Urinary bladder (tissue), 3 donors: ENCODE measurements at regions not wholly inside any gene's neighbourhood (a gene's known extent, or its start where the extent isn't known, plus 50 kb on each side); places are given as distances from the start of the nearest gene placed in this dataset.

ENCODE experiments used
- DNase-seq: peaks from one replicate; pipeline ENCODE4 v3.0.0-alpha.2; 2015; ENCODE audit errors: extremely low spot score
- H3K27ac ChIP-seq: one replicate; pipeline ENCODE4 v1.5.1; 2013; ENCODE audit warnings: low read depth, mild to moderate bottlenecking, moderate library complexity
- H3K36me3 ChIP-seq: one replicate; pipeline ENCODE4 v1.6.1; 2013; ENCODE audit warnings: mild to moderate bottlenecking, moderate library complexity; ENCODE audit not compliant: insufficient read depth
- H3K4me1 ChIP-seq: one replicate; pipeline ENCODE4 v1.6.1; 2013; ENCODE audit warnings: mild to moderate bottlenecking, moderate library complexity; ENCODE audit not compliant: insufficient read depth
- H3K4me3 ChIP-seq: one replicate; pipeline ENCODE4 v1.5.1; 2013; ENCODE audit warnings: low read depth, low read length
- WGBS: extraction: QIAGEN DNeasy Blood & Tissue Kit; methylation state at CpG from one replicate; pipeline ENCODE4 v1.1.7; 2013; 5-methylcytosine and 5-hydroxymethylcytosine counted together
- donor health status: healthy with polysubstance abuse.
- donor health status: healthy.

GRCh38 chr10:2306081-2306480 lies 568.8 kb upstream of the ADARB2 start:
- Histone ChIP-seq H3K36me3 (no peaks in the 10 kb centered on the region), H3K27ac (no peak overlapping the region), H3K4me1 (no peaks in the 10 kb centered on the region), H3K4me3 (no peak overlapping the region)
- no peak for DNase-seq
- 77% methylated on average over 1 of the region's 1 CpG for WGBS

DNA sequence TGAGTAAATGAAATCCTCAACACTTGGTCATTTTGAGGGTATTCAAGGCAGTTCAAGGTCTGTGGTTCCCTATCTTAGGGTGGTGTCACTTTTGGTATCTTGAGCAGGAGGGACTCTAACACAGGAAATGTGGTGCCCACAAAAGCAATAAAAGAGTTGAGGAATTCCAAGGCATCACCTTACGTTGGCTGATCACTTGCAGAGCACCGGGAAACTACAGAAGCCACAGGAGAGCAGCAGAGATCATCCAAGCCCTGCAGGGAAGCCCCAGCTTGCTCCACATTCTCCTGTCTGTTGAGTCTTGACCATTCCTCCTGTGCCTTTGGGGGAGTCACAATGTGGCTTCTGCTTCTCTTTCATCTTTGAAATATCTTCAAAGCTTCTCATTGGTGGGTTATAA lies 565.8 kb upstream of the ADARB2 start:
- DNase-seq, result no peak
- WGBS, result 62% methylated on average over 2 of the region's 2 CpGs
- H3K4me3 ChIP-seq, result no peak overlapping the region
- no peak overlapping the region for H3K27ac ChIP-seq
- H3K36me3 ChIP-seq, result no peaks in the 10 kb centered on the region
- H3K4me1 ChIP-seq, result no peaks in the 10 kb centered on the region

GRCh38 chr10:2301227-2301626 lies 563.9 kb upstream of the ADARB2 start:
- Histone ChIP-seq H3K27ac (no peak overlapping the region), H3K4me1 (no peaks in the 10 kb centered on the region), H3K4me3 (no peak overlapping the region), H3K36me3 (no peaks in the 10 kb centered on the region)
- DNase-seq, result no peak
- 88% methylated on average over 8 of the region's 8 CpGs for WGBS

DNA sequence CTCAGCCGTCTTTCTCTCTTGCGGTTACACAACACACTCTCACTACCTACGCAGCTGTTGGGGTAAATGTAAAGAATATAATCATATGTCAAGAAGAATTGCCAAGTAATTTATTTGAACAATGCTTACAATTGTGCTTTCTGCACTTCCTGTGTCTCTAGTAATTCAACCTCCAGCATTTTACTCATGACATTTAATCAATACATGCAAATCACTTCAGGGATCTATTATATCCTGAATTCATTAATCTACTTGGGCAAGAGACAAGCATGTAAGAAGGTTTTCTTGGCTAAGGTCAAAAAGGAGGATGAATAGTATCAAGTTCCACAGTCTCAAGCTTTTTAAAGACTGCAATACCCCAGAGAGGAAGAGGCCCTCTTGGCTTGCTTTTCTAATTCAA lies 562.9 kb upstream of the ADARB2 start:
- no peak for DNase-seq
- Histone ChIP-seq H3K27ac (no peak overlapping the region), H3K36me3 (no peaks in the 10 kb centered on the region), H3K4me1 (no peaks in the 10 kb centered on the region), H3K4me3 (no peak overlapping the region)
- 62% methylated on average over 3 of the region's 3 CpGs for WGBS

GRCh38 chr10:2296179-2296891 lies 559.0 kb upstream of the ADARB2 start:
- WGBS, result 90% methylated on average over 6 of the region's 6 CpGs
- Histone ChIP-seq H3K27ac (no peak overlapping the region), H3K36me3 (no peaks in the 10 kb centered on the region), H3K4me1 (no peaks in the 10 kb centered on the region), H3K4me3 (no peak overlapping the region)
- DNase-seq, result no peak

DNA sequence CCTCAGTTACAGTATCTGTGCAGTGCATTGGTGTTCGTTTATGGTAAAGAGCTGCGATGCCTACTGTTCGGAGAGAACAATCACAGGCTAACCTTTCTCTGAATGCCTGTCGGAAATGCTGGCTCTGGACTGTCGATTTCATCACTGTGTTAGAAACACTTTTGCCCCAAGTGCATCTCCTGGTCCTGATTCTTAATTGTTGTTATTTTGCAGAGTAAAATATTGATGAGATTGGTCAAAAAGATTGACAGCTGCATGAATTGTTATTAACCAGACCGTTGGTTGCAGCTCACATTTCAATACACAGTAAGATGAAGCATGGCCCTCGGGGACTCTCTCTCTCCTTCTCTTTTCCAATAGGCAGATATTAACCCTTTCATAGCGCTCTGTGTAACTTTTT lies 557.4 kb upstream of the ADARB2 start:
- no peaks in the 10 kb centered on the region for H3K36me3 ChIP-seq
- no peak for DNase-seq
- 60% methylated on average over 8 of the region's 8 CpGs for WGBS
- no peak overlapping the region for H3K27ac ChIP-seq
- no peak overlapping the region for H3K4me3 ChIP-seq
- no peaks in the 10 kb centered on the region for H3K4me1 ChIP-seq

GRCh38 chr10:2284071-2284470 lies 546.7 kb upstream of the ADARB2 start:
- Histone ChIP-seq H3K4me1 (no peaks in the 10 kb centered on the region), H3K36me3 (no peaks in the 10 kb centered on the region), H3K4me3 (no peak overlapping the region), H3K27ac (no peak overlapping the region)
- no peak for DNase-seq
- 68% methylated on average over 12 of the region's 12 CpGs for WGBS

DNA sequence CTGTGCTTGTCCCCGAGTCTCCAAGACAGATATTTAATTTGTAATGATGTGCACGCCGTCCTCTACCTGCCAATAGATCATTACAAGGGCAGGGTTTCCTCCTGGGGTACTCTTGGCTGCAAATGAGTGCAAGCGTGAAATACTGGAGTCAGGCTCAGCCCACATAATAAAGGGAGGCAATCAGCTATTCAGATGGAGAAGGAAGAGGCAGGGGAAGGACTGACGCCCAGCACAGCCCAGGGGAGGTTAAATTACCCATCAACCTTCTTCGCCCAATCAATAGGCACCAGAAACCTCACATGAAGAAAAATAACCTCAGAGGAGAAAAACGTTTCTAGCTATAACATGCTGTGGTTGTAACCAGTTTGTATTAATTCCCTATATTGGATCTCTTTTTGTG lies 544.9 kb upstream of the ADARB2 start:
- WGBS, result 57% methylated on average over 7 of the region's 7 CpGs
- Histone ChIP-seq H3K4me1 (no peaks in the 10 kb centered on the region), H3K27ac (no peak overlapping the region), H3K36me3 (no peaks in the 10 kb centered on the region), H3K4me3 (no peak overlapping the region)
- DNase-seq, result no peak

DNA sequence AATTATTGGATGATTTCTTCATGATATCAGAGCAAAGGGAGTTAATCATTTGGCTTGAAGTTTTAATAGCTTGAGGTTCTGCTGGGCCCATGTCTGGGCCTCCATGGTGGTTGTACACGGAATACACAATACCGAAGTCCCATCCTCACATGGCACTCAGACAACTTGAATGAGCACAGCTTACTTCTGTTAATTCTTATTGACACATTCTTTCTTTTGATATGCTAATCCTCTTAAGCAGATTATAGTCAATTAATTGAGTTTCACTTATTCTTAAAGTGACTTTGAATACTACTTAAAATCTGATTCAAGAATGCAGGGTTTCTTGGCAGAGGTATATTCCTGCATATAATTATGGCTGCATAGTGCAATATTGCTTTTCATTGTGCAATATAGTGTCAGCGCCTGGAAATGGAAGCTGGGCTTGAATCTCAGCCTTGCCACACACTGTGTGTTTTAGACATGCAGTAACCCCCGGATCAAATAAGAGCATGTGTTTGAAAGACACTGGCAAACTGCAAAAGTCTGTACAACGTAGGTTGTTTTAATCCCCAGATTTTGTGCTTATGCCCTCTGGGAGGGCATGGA lies 543.5 kb upstream of the ADARB2 start:
- Histone ChIP-seq H3K4me3 (no peak overlapping the region), H3K36me3 (no peaks in the 10 kb centered on the region), H3K27ac (no peak overlapping the region), H3K4me1 (no peaks in the 10 kb centered on the region)
- no peak for DNase-seq
- 87% methylated on average over 5 of the region's 5 CpGs for WGBS

DNA sequence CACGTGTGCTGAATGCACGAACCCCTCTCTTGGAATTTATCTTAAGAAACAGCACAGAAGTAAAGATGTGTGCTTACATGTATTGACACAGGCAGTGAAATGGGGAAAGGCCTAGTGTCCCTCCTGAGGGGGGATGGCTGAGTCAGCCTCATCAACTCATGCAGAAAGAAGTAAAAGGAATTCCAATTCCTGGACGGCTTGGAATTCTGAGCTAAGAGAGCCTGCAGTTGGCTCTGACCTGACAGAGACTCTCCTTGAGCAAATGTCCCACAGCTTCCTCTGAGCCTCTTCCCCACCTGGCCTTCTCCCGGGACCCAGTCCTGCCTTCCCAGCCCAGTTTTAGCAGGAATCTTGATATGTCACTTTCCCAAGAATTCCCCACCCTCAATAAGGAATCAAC lies 542.4 kb upstream of the ADARB2 start:
- WGBS, result 48% methylated on average over 4 of the region's 4 CpGs
- H3K27ac ChIP-seq, result no peak overlapping the region
- no peaks in the 10 kb centered on the region for H3K36me3 ChIP-seq
- no peaks in the 10 kb centered on the region for H3K4me1 ChIP-seq
- no peak overlapping the region for H3K4me3 ChIP-seq
- DNase-seq, result no peak

DNA sequence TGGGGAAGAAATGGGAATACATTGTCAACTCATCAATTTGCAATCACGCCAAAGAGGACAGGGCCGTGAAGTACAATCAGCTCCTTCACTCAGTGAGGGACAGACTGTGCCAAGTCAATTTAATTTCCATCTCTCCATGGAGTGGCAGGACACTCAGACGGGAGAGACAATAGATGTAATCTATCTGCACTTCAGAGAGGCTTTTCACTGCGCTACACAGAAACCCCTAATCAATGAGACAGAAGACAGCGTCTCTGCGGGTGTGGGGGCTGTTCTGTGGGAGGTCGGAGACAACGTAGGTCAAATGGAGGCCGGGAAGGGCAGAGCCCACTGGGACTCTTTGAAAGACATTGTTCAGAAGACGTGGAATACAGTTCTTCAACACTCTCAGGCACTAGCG lies 541.0 kb upstream of the ADARB2 start:
- no peak overlapping the region for H3K27ac ChIP-seq
- no peak overlapping the region for H3K4me3 ChIP-seq
- H3K36me3 ChIP-seq, result no peaks in the 10 kb centered on the region
- DNase-seq, result no peak
- 72% methylated on average over 11 of the region's 11 CpGs for WGBS
- no peaks in the 10 kb centered on the region for H3K4me1 ChIP-seq

DNA sequence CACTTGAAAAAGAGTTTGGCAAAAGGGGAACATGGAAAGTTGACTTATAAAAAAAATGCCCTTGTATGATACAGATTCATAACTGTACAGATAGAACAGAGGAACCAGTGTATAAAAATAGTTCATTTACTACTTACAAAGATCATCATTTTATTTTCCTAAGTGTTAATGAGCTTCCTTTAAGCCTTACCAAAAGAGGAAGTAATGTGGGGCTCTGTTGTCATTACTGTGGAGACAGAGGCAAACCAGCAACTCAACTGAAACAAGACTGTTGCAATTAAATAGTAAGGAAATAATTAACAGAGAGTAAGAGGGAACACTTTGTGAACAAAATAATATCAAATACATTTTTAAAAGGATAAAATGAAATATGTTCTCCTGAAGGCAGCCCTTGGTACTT lies 526.2 kb upstream of the ADARB2 start:
- Histone ChIP-seq H3K4me1 (no peaks in the 10 kb centered on the region), H3K4me3 (no peak overlapping the region), H3K27ac (no peak overlapping the region), H3K36me3 (no peaks in the 10 kb centered on the region)
- DNase-seq, result no peak

DNA sequence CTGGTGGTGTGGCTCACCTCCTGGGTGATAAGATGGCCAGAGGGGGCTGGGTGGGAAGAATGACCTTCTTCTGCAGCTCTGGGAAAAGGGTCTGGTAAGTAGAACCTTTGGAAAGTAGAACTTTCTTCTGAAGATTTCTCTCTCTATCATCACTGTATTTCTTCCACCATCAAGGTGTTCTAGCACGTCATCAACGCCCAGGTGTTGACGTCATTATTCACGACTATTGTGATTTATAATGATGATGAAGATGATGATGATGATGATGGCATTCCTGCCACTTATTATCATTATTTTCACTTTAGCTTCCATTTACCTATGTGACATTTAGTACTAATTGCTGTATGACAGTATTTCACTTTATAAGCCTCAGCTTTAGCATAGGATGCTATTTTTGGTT lies 525.6 kb upstream of the ADARB2 start:
- Histone ChIP-seq H3K36me3 (no peaks in the 10 kb centered on the region), H3K4me1 (no peaks in the 10 kb centered on the region), H3K4me3 (no peak overlapping the region), H3K27ac (no peak overlapping the region)
- no peak for DNase-seq
- 91% methylated on average over 4 of the region's 4 CpGs for WGBS

DNA sequence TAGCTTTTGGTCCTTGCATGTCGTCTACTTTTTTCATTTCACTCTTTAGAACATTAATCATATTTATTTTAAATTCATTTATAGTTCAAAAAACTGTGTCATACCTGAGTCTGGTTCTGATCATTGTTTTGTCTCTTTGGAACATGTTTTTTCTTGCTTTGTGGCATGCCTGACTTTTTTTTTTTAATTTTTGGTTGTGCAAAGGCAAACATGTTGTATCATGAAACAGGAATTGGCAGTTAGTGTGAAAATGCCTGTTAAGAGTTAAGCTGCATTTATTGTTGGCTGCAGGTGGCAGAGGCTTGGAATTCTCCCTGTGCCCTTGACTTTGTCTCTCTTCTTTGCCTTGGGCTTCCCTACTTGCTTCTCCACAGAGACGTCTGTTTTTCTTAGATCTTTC lies 525.0 kb upstream of the ADARB2 start:
- no peaks in the 10 kb centered on the region for H3K4me1 ChIP-seq
- no peak overlapping the region for H3K4me3 ChIP-seq
- no peak for DNase-seq
- H3K27ac ChIP-seq, result no peak overlapping the region
- 71% methylated on average over 2 of the region's 2 CpGs for WGBS
- no peaks in the 10 kb centered on the region for H3K36me3 ChIP-seq

DNA sequence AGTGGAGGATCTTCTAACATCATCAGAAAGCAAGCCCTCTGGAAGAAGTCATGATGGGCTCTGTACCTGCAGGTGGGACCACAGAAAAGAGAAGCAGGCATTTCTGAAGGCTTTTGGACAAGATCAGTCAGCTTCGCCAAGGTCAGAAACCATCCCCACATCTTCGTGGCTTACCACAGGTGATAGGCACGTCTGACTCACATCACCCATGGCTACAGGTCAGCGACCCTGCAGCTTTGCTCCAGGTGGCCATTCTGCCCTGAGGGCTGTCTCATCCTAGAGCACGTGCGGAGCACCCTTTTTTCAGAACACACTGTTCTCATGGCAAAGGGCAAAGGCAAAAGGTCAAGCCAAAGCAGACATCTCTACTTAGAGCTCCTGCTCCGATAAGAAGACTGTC lies 518.9 kb upstream of the ADARB2 start:
- Histone ChIP-seq H3K4me3 (no peak overlapping the region), H3K27ac (no peak overlapping the region), H3K36me3 (no peaks in the 10 kb centered on the region), H3K4me1 (no peaks in the 10 kb centered on the region)
- 84% methylated on average over 7 of the region's 7 CpGs for WGBS
- no peak for DNase-seq
